NCI-H510A (cell line): ENCODE measurements at regions not wholly inside any gene's neighbourhood (a gene's known extent, or its start where the extent isn't known, plus 50 kb on each side); places are given as distances from the start of the nearest gene placed in this dataset.
"Not testable (repeated sequence)": the region's sequence is repeated elsewhere in the genome, so short reads cannot be mapped to it uniquely, and the experiment has no call there.

ENCODE experiments used
- DNase-seq: peaks from one replicate; lab custom pipeline; 2025; lab: John Stamatoyannopoulos, UW

DNA sequence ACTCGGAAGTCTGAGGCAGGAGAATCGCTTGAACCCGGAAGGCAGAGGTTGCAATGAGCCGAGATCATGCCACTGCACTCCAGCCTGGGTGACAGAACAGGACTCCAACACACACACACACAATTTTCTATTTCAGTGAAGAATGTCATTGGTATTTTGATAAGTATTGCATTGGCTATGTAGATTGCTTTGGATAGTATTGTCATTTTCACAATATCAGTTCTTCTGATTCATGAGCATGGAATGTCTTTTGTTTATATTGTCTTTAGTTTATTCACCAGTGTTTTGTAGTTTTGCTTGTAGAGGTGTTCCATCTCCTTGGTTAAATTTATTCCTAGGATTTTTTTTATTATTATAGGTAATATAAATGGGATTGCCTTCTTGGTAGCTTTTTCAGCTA lies 693.4 kb upstream of the SYT4 start:
- DNase-seq = no peak

- DNase-seq = no peak
Measured at GRCh38 chr18:43978174-43978573, 700.9 kb upstream of the SYT4 start.

DNA sequence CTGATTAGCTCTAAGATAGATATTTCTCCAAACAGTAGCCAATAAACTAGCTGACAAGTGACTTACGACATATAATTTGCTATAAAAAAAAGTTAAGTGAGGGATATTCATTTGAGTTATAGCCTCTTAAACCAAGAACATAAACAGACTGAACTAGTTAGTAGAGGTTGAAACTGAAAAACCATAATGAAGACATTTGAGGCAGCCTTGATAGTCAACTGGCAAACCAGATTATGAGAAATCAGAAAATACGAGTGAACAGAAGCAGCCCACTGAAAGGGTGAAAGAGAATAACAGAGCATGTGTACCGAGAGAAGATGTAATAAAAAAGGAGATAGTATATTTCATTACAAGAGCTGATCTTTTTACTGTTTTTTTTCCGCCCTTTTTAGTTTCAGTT lies 698.1 kb upstream of the SETBP1 start:
- DNase-seq = no peak

GRCh38 chr18:43987061-43987460 lies 693.6 kb upstream of the SETBP1 start:
- not testable (repeated sequence) for DNase-seq

DNA sequence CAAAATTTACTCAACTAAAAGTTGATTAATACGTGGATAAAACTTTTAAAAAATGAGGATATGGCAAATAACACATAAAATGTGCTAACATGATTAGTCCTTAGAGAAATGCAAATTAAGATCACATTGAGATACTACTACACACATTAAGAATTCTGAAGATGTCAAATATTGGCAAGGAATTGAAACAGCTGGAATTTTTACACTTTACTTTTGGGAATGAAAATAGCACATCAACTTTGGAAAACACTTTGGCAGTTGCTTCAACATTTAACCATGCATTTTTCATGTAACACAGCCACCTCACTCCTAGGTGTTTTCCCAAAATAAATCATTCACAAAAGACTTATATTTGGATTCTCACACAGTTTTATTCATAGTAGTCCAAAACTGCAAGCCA lies 687.9 kb upstream of the SETBP1 start:
- DNase-seq = no peak

DNA sequence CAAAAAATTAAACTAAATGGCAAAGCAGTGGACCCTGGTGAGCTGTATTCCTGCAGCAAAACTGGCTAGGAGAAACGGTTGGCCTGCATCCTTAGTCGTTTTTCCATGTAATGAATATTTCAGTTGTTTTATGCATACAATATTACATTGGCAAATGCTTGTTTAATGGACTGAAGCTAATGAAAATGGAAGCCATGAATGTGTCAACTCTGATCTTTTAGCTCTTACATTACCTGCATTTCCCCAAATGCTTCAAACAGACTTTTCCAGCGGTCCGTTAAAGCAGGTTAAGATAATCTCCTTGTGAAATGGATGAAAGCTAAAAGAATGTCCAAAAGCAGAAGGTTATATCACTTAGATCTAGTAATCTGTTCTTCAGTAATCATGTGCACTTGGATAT lies 686.3 kb upstream of the SETBP1 start:
- no peak for DNase-seq

DNA sequence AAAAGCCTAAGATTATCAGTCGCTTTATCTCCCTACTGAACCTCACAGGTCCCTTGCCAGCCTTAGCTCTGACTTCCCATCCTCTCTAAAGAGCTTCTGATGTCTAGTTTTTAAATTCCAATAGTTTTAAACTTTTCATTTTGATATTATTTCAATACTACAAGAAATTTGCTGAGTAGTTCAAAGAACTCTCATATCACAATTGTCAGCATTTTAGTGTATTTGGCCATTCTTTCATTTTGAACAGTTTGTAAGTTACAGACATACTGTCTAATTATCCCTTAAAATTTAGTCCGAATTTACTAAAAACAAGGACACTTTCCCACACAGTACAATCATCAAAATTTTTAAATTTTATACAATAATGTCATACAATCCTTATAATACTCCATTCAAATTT lies 666.8 kb upstream of the SETBP1 start:
- DNase-seq = no peak

DNA sequence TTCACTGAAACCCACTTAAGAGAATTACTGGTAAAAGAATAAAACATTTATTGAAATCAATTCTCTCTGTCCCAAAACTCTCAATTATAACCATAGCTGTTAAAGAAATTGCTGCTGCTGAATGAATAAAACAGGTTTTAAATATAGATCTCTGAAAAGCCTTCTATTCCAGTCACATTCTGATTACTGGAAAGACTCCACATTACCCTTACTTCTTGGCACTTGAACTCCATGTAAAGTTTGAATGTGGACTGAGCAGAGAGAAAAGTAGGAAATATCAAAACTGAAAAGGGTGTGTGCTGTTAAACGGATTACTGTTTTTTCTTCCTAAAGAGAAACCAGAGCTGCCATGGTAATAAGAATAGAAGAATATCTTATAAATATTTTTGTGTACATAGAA lies 655.3 kb upstream of the SETBP1 start:
- no peak for DNase-seq

- DNase-seq = no peak
Measured at GRCh38 chr18:44028109-44028508, 652.6 kb upstream of the SETBP1 start.

GRCh38 chr18:44031063-44031462 lies 649.6 kb upstream of the SETBP1 start:
- DNase-seq = no peak

- DNase-seq = no peak
Measured at GRCh38 chr18:44033144-44033701, 647.5 kb upstream of the SETBP1 start.

- no peak for DNase-seq
Measured at GRCh38 chr18:44035554-44035953, 645.1 kb upstream of the SETBP1 start.

DNA sequence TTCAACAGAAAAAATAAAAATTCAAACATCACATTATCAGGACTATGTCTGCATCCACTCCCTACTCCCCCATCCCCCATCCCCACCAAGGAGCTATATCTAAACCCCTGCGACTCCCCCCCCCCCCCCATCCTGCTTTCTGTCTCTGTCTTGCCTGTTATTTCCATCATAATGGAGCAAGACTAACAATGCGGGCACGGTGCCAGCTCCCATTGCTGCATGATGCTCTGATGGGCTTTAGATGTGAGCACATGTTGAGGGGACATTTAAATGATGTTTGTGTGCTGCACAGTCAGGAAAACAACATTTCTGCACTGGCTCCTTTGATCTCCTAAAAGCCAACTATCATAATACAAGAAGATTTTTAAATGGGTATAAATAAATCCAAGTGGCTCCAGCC lies 644.2 kb upstream of the SETBP1 start:
- no peak for DNase-seq

GRCh38 chr18:44039216-44039615 lies 641.5 kb upstream of the SETBP1 start:
- DNase-seq = no peak

DNA sequence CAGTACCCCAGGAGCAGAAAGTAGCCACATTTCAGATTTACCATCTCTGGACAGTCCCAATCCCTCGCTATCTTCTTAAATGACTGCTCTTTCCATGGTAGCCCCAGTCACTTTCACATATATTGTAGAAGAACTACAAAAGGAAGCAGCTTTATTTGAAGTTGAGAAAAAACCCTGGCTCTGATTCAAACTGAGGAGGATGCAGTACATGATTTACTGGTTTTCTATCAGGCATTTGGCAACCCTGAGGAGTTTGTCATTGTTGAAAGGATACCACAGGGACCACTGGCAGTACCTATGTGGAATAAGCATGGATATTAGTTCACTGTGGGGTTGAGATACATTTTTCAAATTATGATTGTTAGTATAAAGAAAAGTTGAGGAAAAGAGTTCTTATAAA lies 640.9 kb upstream of the SETBP1 start:
- DNase-seq = no peak

DNA sequence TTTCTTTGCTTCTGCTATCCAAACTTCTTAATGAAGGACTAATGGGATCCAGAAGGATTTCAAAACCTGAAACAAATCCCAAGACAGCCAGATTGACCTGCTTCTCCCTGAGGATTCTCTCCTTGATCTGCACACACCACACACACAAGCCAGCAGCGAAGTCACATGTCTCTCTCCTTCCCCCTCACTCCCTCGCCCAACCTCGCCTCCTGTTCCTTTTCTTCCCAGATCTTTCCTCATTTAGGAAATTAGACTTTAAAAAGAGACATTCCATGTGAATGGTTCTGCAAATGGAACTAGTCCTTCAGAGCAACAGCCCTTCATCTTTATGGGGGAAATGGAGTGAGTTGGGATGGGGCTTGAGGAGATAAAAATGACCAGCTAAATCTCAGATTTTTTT lies 639.1 kb upstream of the SETBP1 start:
- no peak for DNase-seq

- no peak for DNase-seq
Measured at GRCh38 chr18:44041961-44042360, 638.7 kb upstream of the SETBP1 start.

DNA sequence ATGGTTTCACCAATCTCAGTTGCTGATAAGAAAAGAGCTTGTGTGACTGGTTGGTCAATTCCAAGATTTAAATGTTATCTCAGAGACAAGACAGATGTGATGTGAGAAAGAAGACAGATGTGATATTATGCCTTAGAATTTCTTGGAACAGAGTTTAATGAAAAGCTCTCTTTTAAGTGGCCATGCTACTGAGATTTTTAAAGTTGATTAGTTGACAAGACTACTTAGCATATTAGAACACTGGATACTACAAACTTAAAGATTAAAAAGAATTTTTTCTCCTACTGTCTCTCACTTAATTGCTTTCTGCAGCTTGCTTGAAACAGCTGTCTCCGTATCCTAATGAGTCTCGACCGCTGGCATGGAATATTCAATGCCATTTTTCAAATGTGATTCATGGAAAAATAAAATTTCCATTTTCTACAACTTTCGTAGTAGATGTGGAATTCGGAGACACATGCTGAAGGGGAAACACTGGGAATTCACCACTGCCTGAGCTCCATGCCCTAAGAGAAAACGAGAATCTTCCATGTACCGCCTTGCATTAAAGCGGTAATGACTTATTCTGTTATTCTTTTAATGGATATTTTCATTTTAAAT lies 634.2 kb upstream of the SETBP1 start:
- DNase-seq = no peak

DNA sequence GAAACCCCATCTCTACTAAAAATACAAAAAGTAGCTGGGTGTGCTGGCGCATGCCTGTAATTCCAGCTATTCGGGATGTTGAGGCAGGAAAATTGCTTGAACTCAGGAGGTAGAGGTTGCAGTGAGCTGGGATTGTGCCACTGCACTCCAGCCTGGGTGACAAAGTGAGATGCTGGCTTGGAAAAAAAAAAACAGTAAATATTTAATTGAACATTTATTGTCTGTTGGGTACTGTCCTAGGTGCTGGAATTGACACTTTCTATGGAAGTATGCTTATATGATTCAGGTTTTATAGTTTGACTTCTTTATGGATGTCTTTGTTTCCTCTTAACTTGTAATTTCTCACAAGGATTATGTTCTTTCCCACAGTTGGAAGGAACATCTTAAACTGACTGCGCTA lies 633.1 kb upstream of the SETBP1 start:
- DNase-seq = no peak

- no peak for DNase-seq
Measured at GRCh38 chr18:44048435-44048834, 632.3 kb upstream of the SETBP1 start.

- no peak for DNase-seq
Measured at GRCh38 chr18:44048846-44049245, 631.8 kb upstream of the SETBP1 start.

GRCh38 chr18:44051026-44051425 lies 629.7 kb upstream of the SETBP1 start:
- no peak for DNase-seq

- DNase-seq = no peak
Measured at GRCh38 chr18:44054514-44054913, 626.2 kb upstream of the SETBP1 start.

DNA sequence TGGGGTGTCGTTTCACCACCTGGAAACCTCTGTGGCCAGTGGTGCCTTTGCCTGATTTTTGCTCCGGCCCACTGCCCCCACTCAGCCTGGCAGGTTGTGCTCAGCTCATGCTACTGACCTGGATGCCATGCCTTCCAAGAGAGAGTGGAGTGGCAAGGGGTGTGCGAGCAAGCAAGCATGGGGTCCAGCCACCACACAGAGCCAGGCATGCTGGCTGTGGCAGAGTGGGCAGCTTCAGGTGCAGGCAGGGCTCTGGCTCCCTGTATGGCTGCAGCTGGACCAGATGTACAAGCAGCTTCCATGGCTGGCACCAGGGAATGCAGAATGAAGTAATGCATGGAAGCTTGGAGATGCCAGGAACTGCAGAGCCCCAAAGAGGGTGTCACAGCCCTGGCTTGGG lies 620.5 kb upstream of the SETBP1 start:
- DNase-seq = no peak

GRCh38 chr18:44061438-44061837 lies 619.2 kb upstream of the SETBP1 start:
- no peak for DNase-seq
